Activated CD8-positive, alpha-beta T cell treated with anti-CD3 and anti-CD28 coated beads for 36 hours (primary cell): ENCODE measurements at regions not wholly inside any gene's neighbourhood (a gene's known extent, or its start where the extent isn't known, plus 50 kb on each side); places are given as distances from the start of the nearest gene placed in this dataset.

Experiments used
- ATAC-seq: fragments of 200-7000 bp; cut with Tn5 transposase; one replicate; pipeline ENCODE4 v1.10.0; 2021; ENCODE audit warnings: mild to moderate bottlenecking, moderate library complexity
- CTCF ChIA-PET: fragments of 350-600 bp; sonication (Branson Sonifier 250); formaldehyde crosslinking; loops from one replicate; lab custom pipeline; 2021; ENCODE audit warnings: antibody characterized with exemption; lab: Charles Lee
- POLR2A ChIA-PET: fragments of 350-600 bp; sonication (Branson Sonifier 250); formaldehyde crosslinking; loops from one replicate; lab custom pipeline; 2021; ENCODE audit warnings: antibody characterized with exemption; lab: Charles Lee
- DNase-seq: peaks from one replicate; pipeline ENCODE4 v3.0.0-alpha.2; 2020
- H3K27ac Mint-ChIP-seq: one replicate; pipeline ENCODE4 v1.8.0; 2021; ENCODE audit warnings: mild to moderate bottlenecking, mixed read lengths
- H3K27me3 Mint-ChIP-seq: one replicate; pipeline ENCODE4 v1.8.0; 2021; ENCODE audit warnings: mixed read lengths
- H3K36me3 Mint-ChIP-seq: one replicate; pipeline ENCODE4 v1.8.0; 2021; ENCODE audit warnings: low read depth, mixed read lengths
- H3K4me1 Mint-ChIP-seq: one replicate; pipeline ENCODE4 v1.8.0; 2021; ENCODE audit warnings: low read depth, mixed read lengths
- H3K4me3 Mint-ChIP-seq: one replicate; pipeline ENCODE4 v1.8.0; 2021; ENCODE audit warnings: mild to moderate bottlenecking, moderate library complexity, mixed read lengths
- H3K9me3 Mint-ChIP-seq: one replicate; pipeline ENCODE4 v1.8.0; 2021; ENCODE audit warnings: mixed read lengths
- intact Hi-C: fragments of 100-400 bp; cut with micrococcal nuclease; formaldehyde crosslinking; loops from one replicate; pipeline ENCODE4 v1.10.0; 2022
- TF ChIP-seq, protein P1 (sequence below): fragments of 200-600 bp; IDR thresholded peaks from one replicate; pipeline ENCODE4 v1.8.0; 2022; ENCODE audit warnings: antibody characterized with exemption, mild to moderate bottlenecking

DNA sequence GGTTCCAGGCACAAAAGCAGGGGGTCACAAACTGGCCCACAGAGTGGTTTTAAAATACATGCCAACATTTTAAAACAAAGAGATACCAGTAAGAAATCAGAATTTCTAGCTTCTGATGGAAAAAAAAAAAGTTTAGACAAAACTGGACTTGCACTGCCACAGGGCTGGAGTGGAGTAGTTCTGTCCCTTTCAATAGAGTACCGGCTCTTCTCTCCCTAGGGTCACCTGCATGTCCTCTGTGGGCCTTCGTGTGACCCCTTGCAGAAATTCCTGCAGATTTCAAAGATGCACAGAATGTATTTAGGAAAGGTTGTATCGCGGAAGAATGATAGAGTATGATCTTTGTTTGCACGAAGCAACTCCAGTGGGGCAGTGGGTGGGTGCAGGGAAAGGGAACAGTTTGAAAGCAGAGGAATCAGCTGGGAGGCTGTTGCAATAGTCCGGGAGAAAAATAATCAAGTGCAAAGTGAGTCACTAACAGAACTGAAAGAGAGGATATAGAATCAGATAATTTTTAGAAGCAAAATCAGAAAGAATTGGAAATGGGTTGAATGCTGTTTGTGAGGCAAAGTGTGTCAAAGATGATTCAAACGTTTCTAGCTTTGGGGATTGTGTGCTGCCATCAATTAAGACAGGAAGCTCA lies 97.3 kb upstream of the STXBP5 start:
- TF ChIP-seq, protein P1, sequence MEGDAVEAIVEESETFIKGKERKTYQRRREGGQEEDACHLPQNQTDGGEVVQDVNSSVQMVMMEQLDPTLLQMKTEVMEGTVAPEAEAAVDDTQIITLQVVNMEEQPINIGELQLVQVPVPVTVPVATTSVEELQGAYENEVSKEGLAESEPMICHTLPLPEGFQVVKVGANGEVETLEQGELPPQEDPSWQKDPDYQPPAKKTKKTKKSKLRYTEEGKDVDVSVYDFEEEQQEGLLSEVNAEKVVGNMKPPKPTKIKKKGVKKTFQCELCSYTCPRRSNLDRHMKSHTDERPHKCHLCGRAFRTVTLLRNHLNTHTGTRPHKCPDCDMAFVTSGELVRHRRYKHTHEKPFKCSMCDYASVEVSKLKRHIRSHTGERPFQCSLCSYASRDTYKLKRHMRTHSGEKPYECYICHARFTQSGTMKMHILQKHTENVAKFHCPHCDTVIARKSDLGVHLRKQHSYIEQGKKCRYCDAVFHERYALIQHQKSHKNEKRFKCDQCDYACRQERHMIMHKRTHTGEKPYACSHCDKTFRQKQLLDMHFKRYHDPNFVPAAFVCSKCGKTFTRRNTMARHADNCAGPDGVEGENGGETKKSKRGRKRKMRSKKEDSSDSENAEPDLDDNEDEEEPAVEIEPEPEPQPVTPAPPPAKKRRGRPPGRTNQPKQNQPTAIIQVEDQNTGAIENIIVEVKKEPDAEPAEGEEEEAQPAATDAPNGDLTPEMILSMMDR = no peak
- Mint-ChIP-seq H3K4me3 (no peak overlapping the region), H3K9me3 (no peaks in the 10 kb centered on the region), H3K27me3 (no peaks in the 10 kb centered on the region), H3K4me1 (peaks cover 45% of the 10 kb centered on the region), H3K27ac (no peak overlapping the region), H3K36me3 (peaks cover 3% of the 10 kb centered on the region)
- ATAC-seq (no peak), DNase-seq (no peak)
- intact Hi-C loops = no loop called here
- ChIA-PET CTCF (no interaction called here), POLR2A (no interaction called here)

DNA sequence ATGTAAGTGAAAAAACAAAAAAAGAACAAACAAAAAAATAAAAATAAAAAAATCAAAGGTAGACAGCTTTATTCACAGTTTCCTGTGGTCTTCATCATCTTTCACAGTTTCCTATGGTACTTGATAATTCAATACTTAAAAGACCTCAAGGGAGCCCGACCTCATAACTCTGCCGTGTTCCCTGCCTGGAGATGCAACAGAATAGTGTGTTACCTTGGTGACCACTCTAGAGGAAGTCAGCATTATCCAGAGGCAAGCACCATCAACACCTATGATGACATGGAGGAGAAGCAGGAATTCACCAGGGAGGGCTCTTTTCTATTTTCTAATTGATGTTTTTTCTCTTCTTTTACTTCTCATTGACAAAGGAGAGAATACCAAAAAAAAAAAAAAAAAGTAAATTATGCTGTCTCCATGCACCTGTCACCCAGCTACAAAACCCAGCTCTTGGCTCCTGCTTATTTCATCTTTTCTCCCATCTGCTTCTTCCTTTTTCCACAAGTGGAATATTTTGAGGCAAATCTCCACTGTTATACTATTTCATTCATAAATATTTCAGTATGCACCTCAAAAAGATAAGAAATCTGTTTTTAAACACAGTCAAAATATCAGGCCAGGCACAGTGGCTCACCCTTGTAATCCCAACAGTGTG lies 95.8 kb upstream of the STXBP5 start:
- H3K27ac Mint-ChIP-seq = no peak overlapping the region
- no peaks in the 10 kb centered on the region for H3K27me3 Mint-ChIP-seq
- ATAC-seq = no peak
- ChIA-PET POLR2A (no interaction called here), CTCF (no interaction called here)
- DNase-seq = peak; percentile 6
- no peak overlapping the region for H3K4me3 Mint-ChIP-seq
- peaks cover 43% of the 10 kb centered on the region for H3K4me1 Mint-ChIP-seq
- peaks cover 3% of the 10 kb centered on the region for H3K36me3 Mint-ChIP-seq
- intact Hi-C loops = no loop called here
- TF ChIP-seq, protein P1 = no peak
- no peaks in the 10 kb centered on the region for H3K9me3 Mint-ChIP-seq

DNA sequence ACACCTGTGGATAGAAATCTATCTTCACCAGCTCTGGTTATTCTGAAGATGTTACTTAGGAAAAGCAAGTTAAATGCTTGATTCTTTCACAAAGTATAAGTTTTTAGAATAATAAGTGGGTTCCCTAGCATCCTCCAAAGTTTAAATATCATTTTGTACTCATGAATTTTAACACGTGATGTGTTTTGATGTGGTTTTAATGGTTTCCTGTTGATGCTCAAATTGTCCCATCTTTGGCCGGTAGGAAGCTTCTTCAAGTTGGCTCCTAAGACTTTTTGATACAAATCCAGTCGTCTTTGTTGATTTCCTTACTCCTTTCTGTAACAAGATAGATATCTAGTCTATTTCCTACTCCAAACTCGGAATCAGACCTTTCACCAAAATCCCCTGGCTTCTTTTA lies 94.5 kb upstream of the STXBP5 start:
- H3K36me3 Mint-ChIP-seq = peaks cover 3% of the 10 kb centered on the region
- DNase-seq (no peak), ATAC-seq (no peak)
- TF ChIP-seq, protein P1 = no peak
- H3K9me3 Mint-ChIP-seq = no peaks in the 10 kb centered on the region
- POLR2A ChIA-PET = no interaction called here
- H3K4me3 Mint-ChIP-seq = no peak overlapping the region
- H3K27ac Mint-ChIP-seq = no peak overlapping the region
- H3K27me3 Mint-ChIP-seq = no peaks in the 10 kb centered on the region
- H3K4me1 Mint-ChIP-seq = peaks cover 33% of the 10 kb centered on the region
- intact Hi-C loops = no loop called here
- CTCF ChIA-PET = no interaction called here

DNA sequence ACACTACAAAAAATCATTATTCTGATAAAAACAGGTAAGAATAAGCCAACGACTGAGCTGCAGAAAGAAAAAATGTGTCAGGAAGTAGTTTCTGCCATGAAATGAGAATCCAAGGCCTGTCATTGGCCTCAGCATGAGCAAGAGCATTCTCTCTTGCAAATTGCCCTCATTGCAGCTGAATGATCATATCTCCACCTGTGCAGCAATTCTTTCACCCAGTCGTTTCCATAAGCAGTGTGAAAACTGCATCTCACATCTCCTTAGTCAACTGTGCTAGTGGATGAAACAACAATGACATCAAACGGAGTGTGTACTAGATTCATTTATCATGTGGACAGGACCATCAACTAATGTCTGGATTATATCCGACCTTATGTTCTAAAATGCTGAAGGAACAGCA lies 88.2 kb upstream of the STXBP5 start:
- no peaks in the 10 kb centered on the region for H3K36me3 Mint-ChIP-seq
- no peak for ATAC-seq
- peaks cover 3% of the 10 kb centered on the region for H3K9me3 Mint-ChIP-seq

DNA sequence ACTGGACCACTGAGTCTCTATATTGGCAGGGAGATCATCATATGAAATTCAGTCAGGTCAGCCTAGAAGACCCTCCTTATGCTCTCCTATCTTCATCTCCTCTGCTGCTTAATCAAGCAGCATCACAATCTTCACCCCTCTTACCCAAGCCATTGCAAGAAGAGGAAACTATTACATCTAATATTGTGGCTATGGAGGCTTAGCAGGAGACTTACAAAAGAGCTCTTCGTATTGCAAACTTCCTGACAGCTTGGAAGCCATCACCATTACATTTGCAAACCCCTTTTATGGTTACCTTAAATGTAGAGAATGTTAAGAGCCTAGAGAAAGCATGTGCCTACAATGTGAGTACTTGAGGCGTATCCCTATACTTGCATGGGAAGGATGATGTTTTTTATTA lies 87.2 kb upstream of the STXBP5 start:
- no peaks in the 10 kb centered on the region for H3K4me1 Mint-ChIP-seq
- DNase-seq = no peak
- H3K4me3 Mint-ChIP-seq = no peak overlapping the region
- ATAC-seq = no peak
- ChIA-PET CTCF (no interaction called here), POLR2A (no interaction called here)
- H3K27me3 Mint-ChIP-seq = no peaks in the 10 kb centered on the region
- intact Hi-C loops = no loop called here
- no peaks in the 10 kb centered on the region for H3K36me3 Mint-ChIP-seq
- TF ChIP-seq, protein P1 = no peak
- H3K9me3 Mint-ChIP-seq = peaks cover 3% of the 10 kb centered on the region
- H3K27ac Mint-ChIP-seq = no peak overlapping the region

More for the DNA sequence above, 88.2 kb upstream of the STXBP5 start:
- TF ChIP-seq, protein P1 = no peak
- no peak overlapping the region for H3K4me3 Mint-ChIP-seq
- intact Hi-C loops = no loop called here
- no peaks in the 10 kb centered on the region for H3K27me3 Mint-ChIP-seq
- H3K27ac Mint-ChIP-seq = no peak overlapping the region
- POLR2A ChIA-PET = no interaction called here
- peaks cover 2% of the 10 kb centered on the region for H3K4me1 Mint-ChIP-seq
- CTCF ChIA-PET = no interaction called here
- no peak for DNase-seq
